HG02642 (cell line): ENCODE measurements at regions not wholly inside any gene's neighbourhood (a gene's known extent, or its start where the extent isn't known, plus 50 kb on each side); places are given as distances from the start of the nearest gene placed in this dataset.
"Not testable (repeated sequence)": the region's sequence is repeated elsewhere in the genome, so short reads cannot be mapped to it uniquely, and the experiment has no call there.

Experiments
- ATAC-seq: cut with Tn5 transposase; IDR thresholded peaks from one replicate; pipeline ENCODE4 v1.9.1; 2021; ENCODE audit warnings: mild to moderate bottlenecking; ENCODE audit not compliant: unreplicated experiment, poor library complexity

DNA sequence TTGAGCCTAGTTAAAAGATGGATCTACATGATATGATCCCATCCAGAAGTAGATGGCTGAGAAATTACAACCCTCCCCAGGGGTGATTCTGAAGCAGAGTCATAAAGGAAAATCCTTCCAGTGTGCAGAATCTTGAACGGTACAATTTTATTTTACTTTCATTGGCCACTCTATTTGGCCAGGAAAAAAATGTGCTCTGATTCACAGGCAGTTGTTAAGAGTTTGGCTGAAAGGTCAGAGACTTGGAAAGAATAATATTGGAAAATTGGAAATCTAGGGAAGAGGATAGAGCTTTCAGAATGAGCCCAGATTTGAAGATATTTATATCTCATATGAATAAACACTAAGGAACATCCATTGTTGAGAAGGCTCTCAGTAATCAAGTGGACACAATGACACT is 1299.3 kb upstream of the GJE1 start:
- ATAC-seq: no peak

- no peak for ATAC-seq
Measured at GRCh38 chr6:140830666-140831065, 1302.1 kb upstream of the GJE1 start.

- no peak for ATAC-seq
Measured at GRCh38 chr6:140828856-140829255, 1303.9 kb upstream of the GJE1 start.

- ATAC-seq: no peak
Measured at GRCh38 chr6:140827593-140827992, 1305.1 kb upstream of the GJE1 start.

DNA sequence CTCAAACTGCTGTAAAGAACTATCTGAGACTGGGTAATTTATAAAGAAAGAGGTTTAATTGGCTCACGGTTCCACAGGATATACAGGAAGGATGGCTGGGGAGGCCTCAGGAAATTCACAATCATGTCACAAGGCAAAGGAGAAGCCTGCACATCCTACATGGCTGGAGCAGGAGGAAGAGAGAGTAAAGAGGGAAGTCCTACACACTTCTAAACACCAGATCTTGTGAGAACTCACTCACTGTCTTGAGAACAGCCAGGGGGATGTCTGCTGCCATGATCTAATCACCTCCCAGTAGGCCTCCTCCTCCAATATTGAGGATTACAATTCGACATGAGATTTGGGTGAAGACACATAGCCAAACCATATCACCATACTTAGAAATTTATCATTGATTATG is 1307.0 kb upstream of the GJE1 start:
- ATAC-seq: no peak

DNA sequence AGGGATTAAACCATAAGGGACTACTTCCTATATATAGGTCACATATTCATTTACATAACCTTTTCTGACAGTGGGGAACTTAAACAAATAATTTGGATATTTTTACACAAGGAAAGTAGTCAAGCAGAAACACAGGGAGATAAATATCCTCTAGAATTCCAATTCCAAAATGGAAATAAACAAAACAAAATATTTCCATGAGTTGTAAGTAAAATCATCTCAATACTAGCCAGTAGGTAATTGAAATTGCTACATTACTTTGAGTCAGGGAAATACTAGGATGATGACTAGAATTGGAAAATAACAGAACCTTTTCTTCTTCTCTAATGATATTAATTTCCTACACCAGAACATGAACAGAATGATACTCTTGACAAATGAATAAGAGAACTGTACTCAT is 1308.1 kb upstream of the GJE1 start:
- no peak for ATAC-seq

DNA sequence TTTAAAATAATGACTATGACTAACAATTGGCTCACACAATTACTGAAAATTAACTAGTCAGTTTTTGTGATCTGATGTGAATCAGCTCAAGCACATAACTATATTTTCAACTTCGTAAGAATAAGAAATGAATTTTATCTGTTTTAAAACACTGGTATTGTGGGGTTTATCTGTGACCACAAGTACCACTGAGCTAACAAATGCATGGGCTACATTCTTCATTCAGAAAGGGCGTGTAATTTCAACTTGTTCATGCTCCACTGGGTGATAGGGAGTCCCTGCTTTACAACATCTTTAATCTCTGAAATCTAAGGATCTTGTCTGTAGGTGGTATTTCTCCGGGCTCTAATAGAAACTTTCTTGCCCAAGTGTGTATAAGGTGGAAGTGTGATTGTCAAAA is 1311.5 kb upstream of the GJE1 start:
- ATAC-seq: no peak

DNA sequence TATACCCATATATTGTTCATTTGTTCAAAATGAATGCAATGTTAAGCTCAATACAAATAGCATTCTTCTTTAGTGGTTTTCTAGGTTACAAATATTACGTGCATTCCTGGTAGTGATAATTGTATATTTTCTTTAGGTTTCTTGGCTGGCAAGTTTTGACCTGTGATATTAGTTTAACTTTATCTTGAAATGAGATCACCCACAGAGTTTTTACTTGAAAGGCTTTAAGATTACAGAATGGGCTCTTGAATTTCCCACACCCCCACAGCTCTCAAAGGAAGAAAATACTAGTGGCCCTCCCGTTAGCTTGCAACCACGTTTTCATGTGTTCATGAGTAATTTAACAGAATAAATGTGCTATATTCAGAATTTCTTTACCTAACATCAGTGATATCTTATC is 1315.5 kb upstream of the GJE1 start:
- ATAC-seq: no peak

DNA sequence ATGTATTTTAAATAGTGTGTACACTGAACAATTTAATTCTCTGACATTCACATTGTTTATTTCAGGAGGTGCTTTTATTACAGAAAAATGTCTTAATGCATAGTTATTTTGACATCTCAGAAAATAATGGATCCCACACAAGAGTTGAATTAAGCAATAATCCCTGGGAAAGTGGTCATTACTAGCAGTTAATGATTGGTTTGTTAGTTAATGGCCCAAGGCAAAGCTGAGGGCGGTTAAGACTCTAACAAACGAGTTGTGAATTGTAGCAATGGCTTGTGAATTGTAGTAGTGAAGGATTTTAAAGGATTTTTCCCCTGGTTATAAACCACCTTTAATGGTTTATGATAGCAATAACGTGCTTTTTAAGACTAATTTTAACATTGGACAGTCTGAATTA is 1316.0 kb upstream of the GJE1 start:
- no peak for ATAC-seq

DNA sequence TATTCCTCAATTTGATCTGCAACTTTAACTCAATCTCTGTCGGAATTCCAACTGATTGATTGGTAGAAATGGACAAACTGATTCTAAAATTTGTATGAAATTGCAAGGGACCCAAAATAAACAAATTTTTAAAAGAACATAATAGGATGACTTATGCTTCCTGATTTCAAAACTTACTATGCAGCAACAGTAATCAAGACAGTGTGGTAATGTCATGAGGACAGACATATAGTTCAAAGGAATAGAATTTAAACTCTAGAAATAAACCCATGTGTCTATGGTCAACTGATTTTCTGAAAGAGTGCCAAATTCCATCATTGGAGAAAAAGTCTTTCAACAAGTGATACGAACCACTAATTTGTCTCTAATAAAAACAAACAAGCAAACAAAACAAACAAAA is 1320.1 kb upstream of the GJE1 start:
- no peak for ATAC-seq

- ATAC-seq: no peak
Measured at GRCh38 chr6:140811642-140812041, 1321.1 kb upstream of the GJE1 start.

GRCh38 chr6:140809694-140810101 is 1323.0 kb upstream of the GJE1 start:
- no peak for ATAC-seq

GRCh38 chr6:140806431-140806830 is 1326.3 kb upstream of the GJE1 start:
- ATAC-seq: no peak

GRCh38 chr6:140794544-140794943 is 1338.2 kb upstream of the GJE1 start:
- ATAC-seq: no peak

- no peak for ATAC-seq
Measured at GRCh38 chr6:140790109-140790508, 1342.6 kb upstream of the GJE1 start.

- ATAC-seq: no peak
Measured at GRCh38 chr6:140789466-140789865, 1343.3 kb upstream of the GJE1 start.

- ATAC-seq: no peak
Measured at GRCh38 chr6:140785926-140786325, 1346.8 kb upstream of the GJE1 start.

DNA sequence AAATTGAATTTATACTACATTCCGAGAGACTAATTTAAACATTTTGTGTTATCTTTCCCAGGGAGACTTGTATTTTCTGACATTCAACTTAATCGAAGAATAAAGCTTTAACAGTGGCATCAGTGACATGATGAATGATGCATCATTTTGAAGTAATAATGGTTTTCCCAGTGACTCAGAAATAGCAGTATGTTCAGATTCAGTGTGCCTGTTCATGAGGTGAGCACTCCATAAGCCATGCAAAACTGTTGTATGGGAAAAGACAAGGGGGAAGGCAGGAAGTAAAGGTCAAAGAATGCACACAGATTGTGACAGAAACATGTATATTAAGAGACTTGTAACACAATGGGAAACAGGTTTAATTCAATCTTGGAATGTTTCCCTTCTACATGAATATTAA is 1348.2 kb upstream of the GJE1 start:
- no peak for ATAC-seq

DNA sequence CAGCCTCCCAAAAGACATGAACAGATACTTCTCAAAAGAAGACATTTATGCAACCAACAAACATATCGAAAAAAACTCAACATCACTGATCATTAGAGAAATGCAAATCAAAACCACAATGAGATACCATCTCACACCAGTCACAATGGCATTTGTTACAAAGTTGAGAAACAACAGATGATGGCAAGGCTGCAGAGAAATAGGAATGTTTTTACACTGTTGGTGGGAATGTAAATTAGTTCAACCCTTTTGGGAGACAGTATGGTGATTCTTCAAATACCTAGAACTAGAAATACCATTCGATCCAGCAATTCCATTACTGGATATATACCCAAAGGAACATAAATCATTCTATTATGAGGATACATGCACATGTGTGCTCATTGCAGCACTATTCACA is 1349.2 kb upstream of the GJE1 start:
- not testable (repeated sequence) for ATAC-seq

- no peak for ATAC-seq
Measured at GRCh38 chr6:140782941-140783340, 1349.8 kb upstream of the GJE1 start.

- ATAC-seq: no peak
Measured at GRCh38 chr6:140779991-140780596, 1352.6 kb upstream of the GJE1 start.

DNA sequence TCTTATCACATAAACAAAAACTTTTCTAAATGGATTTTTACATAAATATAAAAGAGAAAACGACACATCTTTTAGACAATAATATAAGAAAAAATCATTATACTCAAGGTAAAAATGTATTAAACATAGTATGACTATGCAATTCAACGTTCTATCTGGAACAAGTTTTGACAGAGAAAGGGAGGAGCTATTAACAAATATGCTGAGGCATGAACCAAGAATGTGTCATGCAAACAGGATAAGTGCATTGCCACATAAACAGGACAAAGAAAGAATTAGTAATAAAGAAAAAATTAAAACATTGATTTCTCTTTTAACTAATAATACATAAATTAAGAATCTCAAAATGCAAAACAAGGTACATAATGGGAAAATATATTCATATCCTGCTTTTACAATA is 1353.4 kb upstream of the GJE1 start:
- ATAC-seq: no peak

- no peak for ATAC-seq
Measured at GRCh38 chr6:140777780-140778179, 1354.9 kb upstream of the GJE1 start.
